ENCODE measurements at regions not wholly inside any gene's neighbourhood (a gene's known extent, or its start where the extent isn't known, plus 50 kb on each side); places are given as distances from the start of the nearest gene placed in this dataset.

GRCh38 chr2:21633015-21633414, 509.2 kb downstream of the TDRD15 start:
- no peak for DNase-seq (ENCODE audit: low spot score)

DNA sequence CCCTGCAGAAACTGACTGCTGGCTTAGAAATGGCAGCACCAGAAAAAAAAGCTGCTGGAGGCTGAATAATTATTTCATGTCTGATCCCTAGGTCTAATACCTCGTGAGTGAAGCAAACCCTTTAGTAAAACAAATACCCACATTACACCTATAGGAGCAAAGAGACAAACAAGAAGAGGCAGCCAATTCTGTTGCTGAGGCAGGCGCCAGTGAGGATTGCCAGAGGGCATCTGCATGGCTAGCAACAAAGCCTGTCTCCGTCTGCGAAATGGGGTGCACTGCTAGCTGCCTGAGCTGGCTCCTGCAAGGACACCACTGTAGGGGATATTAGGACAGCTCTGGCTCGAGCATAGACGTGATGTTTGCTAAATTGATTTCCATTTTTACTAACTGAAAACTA, 509.7 kb downstream of the TDRD15 start:
- DNase-seq (ENCODE audit: low spot score) = no peak

GRCh38 chr2:21633911-21634310, 510.1 kb downstream of the TDRD15 start:
- DNase-seq (ENCODE audit: low spot score) = no peak

- no peak for DNase-seq (ENCODE audit: low spot score)
Measured at GRCh38 chr2:21640046-21640445, 516.3 kb downstream of the TDRD15 start.

DNA sequence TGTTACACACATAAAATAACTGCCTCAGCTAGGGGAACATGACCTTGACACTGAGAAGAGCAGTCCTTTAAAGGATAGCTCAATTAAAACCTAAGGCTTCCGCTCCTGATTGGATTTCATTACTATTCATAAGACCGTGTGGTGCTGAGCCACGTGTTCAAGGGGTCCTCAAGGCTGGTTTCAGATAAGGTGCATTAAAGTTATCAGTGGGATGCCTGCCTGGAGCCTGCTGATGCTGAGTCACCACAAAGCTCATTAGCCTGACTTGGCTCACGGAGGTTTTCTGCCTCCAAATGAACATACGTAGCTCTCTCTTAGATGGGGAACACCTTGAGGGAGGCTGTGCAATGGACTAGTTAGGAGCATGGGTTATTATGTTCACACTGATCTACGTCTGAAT, 518.9 kb downstream of the TDRD15 start:
- no peak for DNase-seq (ENCODE audit: low spot score)

- no peak for DNase-seq (ENCODE audit: low spot score)
Measured at GRCh38 chr2:21643180-21643579, 519.4 kb downstream of the TDRD15 start.

GRCh38 chr2:21644266-21644665, 520.5 kb downstream of the TDRD15 start:
- DNase-seq (ENCODE audit: low spot score) = no peak

DNA sequence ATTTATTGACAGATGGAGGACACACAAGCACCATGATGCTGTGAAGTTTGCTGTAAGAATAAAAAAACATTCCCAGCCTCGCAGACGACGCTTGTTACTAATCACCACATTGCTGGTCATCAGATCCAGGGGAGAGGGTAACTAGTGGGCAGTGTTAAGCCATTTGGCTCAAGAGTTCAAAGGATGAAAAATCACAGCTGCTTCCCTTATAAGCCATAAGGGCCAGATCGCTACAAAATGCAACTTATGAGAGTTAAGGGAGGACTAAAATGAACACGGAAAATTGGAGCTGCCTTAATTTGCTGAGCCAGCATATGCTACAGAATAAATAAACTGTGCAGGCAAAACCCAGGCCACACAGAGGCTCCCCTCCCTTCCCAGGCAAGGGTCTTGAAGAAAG, 522.6 kb downstream of the TDRD15 start:
- no peak for DNase-seq (ENCODE audit: low spot score)

- DNase-seq (ENCODE audit: low spot score) = no peak
Measured at GRCh38 chr2:21650569-21650968, 526.8 kb downstream of the TDRD15 start.

DNA sequence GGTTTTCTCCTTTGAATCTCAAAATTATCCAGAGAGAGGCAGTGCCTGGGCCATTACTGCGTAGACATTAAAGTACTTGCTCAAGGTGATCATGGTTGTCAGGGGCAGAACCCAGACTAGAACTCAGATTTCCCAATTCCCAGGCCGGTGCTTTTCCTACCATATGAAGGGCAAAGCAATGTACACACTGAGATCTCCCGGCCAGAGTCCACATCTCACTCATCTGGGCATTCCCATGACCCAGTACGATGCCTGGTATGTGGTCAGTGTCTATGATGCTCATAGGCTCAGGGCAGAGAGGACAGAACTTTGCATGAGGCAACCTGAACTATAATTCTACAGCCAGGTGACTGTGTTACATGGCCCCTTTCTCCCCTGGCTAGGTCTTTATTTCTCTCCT, 531.4 kb downstream of the TDRD15 start:
- no peak for DNase-seq (ENCODE audit: low spot score)

DNA sequence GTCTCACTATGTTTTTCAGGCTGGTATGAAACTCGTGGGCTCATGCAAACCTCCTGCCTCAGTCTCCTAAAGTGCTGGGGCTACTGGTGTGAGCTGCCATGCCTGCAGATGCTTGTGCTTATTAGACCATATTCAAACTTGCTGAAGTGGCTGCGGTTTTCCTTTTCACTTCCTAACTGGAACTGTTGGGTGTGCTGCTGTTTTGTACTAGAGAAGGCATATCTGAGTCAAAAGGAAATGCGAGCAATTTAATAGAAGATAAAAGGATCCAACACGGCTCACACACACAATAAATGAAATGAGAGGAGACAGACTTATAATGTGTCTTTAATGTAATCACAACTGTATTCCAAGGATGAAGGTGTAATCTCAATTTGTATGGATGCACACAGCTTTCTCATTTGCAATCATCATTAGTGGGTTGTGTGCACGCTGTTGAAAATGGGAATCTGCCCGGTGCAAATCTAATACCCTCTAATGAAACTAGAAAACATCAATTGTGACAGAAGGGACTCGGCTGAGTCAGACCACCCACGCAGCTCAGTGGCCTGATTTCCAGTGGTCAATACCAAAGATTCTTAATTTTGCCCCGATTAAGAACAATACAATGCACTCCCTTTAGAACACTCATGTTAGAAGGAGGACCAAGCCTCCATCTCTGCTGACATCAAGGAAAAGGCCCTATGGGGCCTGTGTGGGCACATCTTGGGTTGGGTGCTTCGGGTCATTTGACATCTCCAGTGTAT, 532.7 kb downstream of the TDRD15 start:
- no peak for DNase-seq (ENCODE audit: low spot score)

DNA sequence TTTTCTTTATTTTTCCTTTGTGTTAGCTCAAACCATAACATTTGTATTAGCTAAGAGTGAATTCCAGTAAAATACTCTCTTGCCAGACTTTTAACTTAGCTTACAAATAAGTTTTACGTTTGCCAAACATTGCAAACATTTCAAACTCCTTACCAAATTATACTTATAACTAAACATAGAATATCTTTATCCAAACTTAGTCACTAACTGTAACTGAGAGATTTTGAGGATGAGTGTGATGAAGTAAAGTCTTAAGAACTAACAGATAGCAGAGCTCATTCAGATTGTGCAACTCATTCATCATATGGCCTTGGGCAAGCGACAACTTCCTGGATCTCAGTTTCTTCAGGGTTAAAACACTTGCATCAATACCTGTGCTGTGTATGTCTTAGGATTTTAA, 533.7 kb downstream of the TDRD15 start:
- DNase-seq (ENCODE audit: low spot score) = no peak

DNA sequence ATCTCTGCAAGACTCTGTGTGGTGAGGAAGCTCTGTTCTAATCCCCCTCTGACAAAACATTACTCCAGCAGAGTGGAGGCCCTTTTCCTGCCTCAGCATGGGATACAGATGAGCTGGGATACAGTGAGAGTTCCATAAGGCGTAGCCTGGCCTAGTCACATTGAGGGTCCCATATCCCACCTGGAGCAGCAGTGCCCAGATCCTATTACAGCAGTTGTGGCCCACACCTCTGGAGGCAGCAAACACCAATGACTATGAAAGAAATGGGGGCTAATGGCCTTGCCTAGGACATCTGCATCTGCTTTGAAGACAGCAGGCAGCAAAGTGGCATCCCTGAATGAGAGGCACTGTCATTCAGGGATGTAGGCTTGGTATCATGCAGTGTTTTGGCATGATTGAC, 534.5 kb downstream of the TDRD15 start:
- no peak for DNase-seq (ENCODE audit: low spot score)

GRCh38 chr2:21658907-21659477, 535.2 kb downstream of the TDRD15 start:
- no peak for DNase-seq (ENCODE audit: low spot score)

- DNase-seq (ENCODE audit: low spot score) = no peak
Measured at GRCh38 chr2:21664083-21664482, 540.3 kb downstream of the TDRD15 start.

DNA sequence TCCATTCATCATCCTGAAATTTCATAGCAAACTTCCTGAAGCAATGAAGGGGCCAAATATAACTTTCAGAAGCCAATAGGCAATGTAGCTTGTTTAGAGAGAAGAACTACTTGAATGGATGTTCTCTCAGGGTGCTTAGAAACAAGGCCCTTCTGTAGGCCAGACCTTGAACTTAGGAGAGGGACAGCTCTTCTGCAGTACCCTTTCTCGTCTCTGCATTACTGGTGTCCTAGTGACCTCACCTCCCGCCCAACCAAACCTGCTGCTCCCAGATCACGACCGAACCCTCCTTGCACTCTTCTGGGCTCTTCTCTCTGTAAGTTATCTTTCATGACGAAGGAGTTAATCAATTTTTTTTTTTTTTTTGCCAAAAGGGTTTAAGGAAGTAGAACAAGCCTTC, 543.9 kb downstream of the TDRD15 start:
- no peak for DNase-seq (ENCODE audit: low spot score)

DNA sequence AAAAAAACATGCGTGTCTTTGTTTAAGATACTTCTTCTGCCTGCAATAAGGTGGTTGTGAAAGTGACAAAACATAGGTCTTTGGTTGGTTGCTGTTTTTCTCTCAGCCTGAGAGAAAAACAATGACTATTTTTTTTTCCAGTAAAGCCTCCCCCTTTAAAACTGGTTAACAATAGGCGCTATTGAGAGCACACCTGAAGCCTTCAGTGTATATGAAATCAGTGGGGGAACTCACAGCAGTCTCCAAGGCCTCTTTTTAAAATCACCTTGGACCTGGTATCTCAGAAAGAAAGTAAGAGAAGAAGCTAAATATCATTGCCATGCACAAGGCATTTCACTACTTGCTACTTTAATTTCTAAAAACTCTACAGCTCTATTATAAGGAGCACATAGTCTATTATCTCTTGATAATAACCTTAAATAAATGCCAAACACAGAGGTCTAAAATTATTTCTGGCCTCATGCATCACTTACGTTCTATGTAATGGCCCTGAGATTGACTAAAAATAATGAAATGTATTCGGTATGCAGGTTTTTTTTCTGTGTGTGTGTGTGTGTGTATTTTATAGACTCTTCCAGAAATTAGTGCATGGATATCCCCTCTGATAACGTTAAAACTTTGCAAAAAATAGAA, 544.4 kb downstream of the TDRD15 start:
- no peak for DNase-seq (ENCODE audit: low spot score)

GRCh38 chr2:21676041-21676440, 552.3 kb downstream of the TDRD15 start:
- no peak for DNase-seq (ENCODE audit: low spot score)

DNA sequence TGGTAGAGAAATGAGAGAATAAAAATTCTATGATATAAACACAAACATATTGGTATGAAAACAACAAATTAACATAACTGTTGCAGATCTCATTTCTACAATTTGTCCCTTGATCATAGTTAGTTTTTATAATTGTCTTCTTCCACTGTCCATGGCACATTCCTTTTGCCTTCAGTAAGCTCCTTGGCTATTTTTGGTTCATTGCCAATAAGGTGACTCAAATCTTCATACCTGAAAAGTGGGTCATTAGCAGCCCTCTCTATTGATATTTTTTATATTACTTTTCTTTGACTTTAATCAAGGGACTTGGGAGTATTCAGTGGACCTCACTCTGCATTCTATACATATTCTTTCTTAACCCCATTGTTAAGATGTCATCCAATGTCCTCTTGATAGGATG, 552.9 kb downstream of the TDRD15 start:
- no peak for DNase-seq (ENCODE audit: low spot score)

- DNase-seq (ENCODE audit: low spot score) = no peak
Measured at GRCh38 chr2:21683838-21684237, 560.1 kb downstream of the TDRD15 start.

GRCh38 chr2:21687589-21687988, 563.8 kb downstream of the TDRD15 start:
- DNase-seq (ENCODE audit: low spot score) = no peak

- no peak for DNase-seq (ENCODE audit: low spot score)
Measured at GRCh38 chr2:21690005-21690404, 566.2 kb downstream of the TDRD15 start.

GRCh38 chr2:21693081-21693480, 569.3 kb downstream of the TDRD15 start:
- no peak for DNase-seq (ENCODE audit: low spot score)

All from NAMALWA (cell line).